HG02981 (cell line): ENCODE measurements at regions not wholly inside any gene's neighbourhood (a gene's known extent, or its start where the extent isn't known, plus 50 kb on each side); places are given as distances from the start of the nearest gene placed in this dataset.

Experiments
- ATAC-seq: cut with Tn5 transposase; IDR thresholded peaks from one replicate; pipeline ENCODE4 v1.9.1; 2021; ENCODE audit warnings: mild to moderate bottlenecking, moderate library complexity; ENCODE audit not compliant: unreplicated experiment

DNA sequence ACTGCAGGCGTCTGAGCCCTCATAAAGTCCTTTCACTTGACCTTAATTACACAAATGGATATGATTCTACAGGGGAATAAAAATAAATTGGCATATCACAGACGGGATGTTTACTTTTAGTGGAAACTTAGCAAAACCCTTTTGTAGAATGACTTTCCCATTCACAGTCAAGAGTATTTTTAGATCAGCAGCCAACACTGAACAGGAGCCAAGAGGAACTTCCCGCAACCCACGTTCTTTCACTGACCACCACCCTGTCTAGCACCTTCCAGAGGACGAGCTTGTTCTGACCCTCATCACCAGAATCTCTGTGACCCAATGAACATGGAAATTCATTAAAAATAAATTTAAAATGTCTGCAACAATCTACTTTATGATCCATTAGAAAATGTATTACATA is 119.0 kb upstream of the SNTG2 start:
- no peak for ATAC-seq

DNA sequence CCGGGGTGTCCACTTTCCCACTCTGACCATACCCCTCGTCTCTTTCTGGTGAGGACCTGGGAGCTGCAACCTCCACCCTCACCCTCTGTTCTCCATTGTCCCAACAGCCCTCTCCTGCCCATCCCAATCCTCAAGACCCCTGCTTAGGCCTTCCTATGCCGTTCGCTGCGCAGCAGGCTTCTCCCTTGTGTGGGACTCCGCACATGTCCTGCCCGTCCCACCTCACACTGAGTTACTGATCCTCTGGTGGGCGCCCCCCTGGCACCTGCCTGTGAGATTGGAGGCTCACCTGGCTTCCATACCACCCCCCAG is 119.5 kb upstream of the SNTG2 start:
- ATAC-seq = no peak

DNA sequence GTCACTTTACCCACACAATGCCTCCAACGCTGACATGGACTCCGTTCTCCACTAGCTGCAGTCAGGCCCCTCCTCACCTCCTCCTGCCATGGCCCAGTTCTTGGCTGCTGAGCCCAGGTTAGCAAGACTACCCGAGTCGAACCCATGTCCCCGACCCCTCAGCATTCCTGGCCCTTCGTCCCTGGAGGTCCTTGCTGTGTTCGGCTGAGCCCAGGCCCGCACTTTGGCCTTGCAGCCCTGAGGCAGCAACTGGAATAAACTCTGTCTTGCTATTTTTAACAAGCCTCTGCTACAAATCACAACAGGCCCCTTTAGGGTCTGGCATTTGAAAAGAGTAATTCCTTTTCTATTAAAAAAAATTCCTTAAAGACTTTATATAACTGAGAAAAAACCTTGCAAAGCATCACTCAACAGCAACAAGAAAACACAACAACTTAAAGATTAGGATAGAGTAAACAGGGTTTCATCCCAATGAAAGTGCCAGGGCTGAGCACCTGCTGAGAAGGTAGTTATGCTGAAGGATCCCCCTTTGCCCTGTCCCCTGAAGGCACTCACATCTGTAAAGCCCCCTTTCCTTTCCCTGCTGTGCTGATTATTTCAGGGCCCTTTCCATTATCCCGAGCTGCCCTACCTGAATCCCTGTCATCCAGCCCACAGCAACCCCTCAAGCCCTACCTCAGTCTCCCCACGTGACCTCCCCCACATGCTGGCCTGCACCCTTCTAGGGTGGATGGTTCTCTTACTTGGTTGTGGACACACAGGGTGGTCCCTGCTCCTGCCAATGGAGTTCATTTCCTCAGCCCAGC is 120.0 kb upstream of the SNTG2 start:
- no peak for ATAC-seq

DNA sequence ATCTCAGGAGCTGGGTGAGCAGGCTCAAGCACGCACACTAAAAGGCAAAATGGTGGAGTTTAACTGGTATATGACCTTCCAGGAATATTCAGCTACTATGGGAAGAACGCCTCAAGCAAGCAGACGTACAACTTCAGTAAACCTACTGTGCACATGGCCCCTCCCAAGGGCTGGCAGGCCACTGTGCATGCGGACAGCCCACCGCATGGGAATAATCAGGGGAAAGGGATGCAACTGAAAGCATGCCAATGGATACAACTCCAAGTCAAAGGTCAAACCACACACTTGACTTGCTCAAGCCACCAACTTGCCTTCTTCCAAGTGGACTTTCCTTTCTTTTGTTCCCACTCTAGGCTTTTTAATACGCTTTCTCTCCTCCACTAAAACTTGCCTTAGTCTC is 121.6 kb upstream of the SNTG2 start:
- no peak for ATAC-seq

DNA sequence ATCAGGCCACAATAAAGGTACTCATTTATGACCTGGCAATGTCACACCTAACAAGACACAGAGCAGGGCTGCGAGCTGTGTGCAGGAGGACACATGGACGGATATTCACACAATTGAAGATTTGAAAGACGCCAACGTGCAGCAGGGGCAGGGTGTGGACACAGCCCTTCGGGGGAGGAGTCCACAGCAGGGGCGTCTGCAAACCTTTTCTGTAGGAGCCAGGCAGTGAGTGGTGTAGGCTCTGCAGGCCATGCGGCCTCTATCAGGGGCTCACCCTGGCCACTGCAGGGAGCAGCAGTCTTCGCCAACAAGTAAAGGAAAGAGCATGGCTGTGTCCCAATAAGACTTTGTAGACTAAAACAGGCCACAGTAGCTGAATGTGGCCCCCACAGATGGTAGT is 125.7 kb upstream of the SNTG2 start:
- no peak for ATAC-seq

DNA sequence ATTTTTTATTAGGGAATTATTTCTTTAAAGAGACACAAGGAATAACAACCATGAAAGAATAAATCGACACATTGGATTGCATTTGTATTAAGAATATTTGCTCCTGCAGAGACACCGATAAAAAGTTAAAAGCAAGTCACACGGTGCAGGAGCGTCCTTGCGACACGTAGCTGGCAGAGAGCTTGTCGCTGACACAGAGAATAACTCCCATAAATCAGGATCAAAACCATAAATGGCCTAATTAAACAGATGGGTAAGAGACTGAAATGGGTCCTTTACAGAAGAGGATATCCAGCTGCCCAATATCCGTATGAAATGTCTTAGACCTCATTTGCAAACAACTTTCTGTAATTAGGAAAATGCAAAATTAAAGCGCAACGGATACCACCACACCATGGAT is 126.1 kb upstream of the SNTG2 start:
- no peak for ATAC-seq

DNA sequence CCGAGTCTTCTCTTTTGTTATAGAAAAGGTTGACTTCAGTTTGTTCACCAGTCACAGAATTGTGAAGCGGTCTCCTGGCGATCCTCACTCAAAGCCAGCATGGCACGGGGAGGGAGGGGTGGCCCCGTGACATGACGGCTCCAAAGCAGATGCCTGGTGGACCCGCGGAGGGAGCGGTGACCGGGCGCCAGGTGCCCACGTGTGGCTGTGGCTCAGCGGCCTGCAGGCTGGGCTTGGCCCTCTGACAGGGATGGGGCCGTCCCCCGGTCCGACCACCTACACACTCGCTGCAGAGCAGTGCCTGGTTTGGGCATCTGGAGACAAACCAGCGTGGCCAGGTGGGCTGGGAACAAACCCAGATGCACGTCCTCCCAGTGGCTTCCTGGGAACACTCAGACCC is 129.1 kb upstream of the SNTG2 start:
- ATAC-seq = no peak

DNA sequence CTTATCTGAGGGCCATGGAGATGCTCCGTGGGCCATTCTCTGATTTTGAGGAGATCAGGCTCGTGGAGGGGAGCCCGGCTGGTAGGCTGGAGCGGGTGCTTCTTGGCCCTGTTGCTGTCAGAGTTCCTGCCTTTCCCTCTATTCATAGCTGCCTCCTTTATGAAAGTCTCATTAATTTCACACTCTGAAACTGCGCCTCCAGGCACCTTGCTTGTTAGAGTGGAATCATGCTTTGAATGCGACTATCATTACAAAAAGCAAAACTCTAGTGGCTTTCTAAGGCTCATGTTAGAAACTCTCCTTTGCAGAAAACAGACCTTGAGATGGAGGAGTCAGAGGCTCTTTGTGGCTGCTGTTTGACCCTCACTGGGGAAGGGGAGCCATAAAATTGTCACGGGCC is 131.0 kb upstream of the SNTG2 start:
- no peak for ATAC-seq

DNA sequence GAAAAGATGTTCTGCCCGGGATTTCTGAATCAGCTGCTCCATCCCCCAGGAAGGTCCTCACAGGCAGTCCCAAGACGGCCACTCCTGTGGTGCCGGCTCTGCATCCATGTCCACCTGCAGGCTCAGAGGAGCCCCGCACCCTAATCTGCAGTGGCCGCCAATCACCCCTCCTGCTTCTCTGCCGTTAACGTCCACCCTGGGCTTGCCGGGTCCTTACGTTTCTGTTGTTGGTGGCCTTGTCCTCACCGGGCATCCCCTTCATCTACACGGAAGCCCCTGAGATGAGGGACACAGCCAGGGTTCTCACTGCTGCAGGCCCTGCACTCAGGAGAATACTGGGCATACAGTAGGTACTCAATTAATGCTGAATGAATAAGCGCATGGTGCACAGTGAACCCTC is 131.5 kb upstream of the SNTG2 start:
- no peak for ATAC-seq

DNA sequence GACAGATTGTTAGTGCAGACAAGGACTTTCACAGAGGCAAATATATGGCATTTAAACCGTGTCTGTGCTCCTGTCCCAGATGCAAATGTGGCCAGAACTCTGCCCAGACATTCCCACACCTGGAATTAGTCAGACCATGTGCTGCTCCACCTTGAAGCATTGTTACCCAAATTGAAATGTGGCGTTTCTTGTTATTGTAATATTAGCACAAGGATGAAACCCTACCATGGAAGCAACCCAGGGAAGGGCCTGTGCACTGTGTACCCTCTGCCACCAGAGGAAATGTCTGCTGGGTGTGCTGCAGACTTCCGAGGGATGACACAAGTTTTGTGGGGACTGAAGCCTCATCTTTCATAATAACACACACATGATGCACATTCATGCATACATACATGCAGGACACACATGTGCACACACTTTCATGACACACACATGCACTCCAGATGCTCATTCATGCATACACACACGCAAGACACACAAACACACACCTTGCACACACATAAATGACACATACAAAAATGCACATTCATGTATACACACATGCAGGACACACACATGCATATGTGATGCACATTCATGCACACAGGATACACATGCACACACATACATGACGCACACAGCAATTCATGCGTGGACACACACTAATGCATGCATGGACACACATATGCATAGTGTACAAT is 133.2 kb upstream of the SNTG2 start:
- no peak for ATAC-seq

DNA sequence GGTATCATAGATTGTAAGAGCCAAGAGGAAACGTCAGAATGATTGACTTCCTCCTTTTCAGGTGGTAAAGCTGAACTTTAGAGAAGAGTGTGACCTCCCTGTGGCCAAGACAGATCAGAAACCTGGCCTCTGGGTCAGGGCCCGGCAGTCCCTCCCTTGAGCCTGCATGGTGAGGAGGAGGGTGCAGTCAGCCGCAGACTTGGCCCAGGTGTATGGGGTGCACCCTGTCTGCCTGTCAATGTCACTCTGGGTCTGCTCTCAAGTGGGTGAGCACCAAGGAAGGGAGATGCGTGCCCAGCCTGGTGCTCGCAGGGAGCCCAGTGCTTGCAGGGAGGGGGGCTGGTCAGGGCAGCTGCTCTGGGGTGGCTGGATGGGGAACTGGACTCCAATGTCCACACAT is 134.4 kb upstream of the SNTG2 start:
- ATAC-seq = no peak

DNA sequence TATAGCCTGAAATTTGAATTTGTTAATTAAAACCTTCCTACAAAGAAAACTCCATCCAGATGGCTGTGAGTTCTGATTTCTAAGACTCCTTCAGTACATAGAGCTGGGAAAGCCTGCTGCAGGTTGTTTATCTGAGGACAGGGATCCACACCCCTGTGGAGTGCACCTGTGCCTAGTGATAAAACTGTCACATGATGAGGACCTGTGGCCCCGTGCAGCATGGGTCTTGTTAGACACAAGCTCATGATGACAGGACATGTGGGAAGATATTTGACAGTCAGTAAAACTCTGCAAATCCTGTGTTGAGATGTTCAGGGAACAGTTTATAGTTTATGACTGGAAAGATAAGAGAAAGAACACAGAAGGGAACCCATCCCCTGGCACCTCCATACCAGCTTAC is 133.2 kb upstream of the TMEM18 start:
- ATAC-seq = no peak

DNA sequence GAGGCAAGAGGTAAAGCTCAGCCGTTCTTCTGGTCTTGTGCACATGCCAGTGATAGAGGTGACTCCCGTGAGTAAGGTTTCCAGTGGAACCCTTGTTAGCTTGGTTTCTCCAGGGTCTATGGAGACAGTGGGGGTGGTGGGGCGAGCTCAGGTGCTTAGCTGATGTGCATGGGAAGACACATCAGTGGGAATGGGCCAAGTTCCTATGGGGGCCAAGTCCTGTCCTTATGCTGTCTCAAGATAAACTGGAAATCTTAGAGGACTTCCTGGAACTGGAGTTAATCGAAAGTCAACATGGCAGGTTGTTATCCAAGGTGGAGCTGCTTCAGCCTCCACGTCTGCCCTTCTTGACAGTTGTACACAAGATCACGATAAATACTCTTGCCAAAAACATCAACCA is 130.1 kb upstream of the TMEM18 start:
- ATAC-seq = no peak

DNA sequence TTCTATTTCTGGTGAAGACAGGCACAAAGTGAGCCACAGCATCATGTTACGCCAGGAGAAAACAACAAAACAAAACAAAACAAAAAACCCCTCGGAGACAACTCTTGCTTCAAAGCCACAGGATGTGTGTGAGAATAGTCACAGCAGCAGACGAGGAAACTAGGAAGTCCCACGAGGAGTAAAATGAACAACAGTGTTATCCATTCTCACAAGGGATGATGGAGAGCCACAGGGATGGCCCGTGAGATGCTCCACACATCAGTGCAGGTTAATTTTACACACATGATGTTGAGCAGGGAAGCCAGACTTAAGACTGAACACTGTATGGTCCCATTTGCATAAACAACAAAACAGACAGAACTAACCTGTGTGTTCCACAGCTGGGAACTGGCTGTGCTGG is 128.5 kb upstream of the TMEM18 start:
- ATAC-seq = no peak

DNA sequence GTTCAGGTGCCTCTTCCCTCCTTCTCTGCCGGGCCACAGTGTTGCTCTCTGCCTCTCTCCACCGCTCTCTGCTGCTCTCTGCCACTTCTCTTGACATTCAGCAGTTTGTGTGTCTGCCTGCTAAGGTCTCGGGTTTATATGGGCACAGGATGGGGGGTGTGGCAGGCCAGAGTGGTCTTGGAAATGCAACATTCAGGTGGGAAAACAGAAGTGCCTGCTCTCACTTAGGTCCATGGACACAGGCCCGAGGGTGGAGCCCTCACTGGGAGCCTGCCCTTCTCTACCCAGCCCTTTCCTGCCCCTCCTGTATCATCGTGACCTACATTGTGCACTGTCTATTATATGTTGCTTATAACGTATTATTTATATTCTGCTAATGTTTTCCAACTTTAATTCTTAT is 120.8 kb upstream of the TMEM18 start:
- ATAC-seq = no peak

DNA sequence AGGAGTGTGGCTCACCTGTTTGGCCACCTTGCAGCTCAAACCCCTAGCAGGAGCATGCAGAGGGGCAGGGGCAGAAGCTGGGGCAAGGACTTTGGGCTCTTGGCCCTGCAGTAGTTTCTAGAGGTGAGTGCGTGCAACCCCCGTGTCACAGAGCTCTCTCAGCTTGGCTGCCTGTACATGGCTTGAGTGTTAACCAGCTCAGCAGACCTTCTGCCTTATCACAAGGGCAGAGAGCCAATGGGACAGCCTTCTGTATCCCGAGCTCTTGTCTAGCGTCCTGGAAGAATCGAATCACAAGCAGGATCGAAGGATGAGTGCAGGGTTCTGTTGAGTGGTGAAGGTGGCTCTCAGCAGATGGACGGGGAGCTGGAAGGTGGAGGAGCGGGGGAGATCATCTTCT is 120.3 kb upstream of the TMEM18 start:
- ATAC-seq = no peak

DNA sequence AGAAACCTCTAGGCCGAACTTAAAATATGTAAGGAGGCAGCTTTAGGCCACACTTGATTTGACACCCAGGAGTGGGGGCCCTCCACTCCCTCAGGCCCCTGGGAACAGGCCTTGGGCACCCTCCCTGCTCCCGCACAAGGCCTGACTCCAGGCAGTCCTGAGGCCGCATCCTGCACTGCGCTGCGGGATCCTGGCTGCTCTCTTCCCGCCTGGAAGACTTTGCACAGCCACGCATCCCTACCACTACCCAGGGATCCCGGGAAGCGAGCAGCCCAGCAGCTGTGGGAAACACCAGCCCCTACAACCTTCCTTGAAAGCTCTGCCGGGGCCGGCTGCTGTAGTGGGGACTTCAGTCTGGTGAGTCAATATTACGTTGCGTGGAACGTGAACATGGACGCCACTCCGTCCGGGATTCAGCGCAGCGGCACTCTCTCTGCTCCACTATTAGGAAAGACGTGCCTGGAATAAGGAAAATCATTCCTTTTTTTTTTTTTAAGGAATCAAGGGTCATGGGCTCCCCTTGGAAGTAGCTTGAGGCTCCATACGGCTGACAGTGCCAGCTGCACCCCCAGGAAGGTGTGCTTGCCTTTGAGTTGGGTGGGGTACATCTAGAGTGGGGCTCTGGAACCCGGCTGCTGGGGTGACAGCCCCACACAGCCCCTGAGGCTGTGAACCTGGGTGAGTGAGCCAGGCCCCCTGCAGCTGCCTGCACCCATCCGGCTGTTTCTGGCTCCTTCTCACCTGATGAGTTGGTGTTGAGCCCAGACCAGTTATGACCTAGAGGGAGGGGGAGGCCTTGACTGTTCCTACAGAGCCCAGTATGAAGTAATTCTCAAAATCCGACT is 119.2 kb upstream of the TMEM18 start:
- no peak for ATAC-seq

DNA sequence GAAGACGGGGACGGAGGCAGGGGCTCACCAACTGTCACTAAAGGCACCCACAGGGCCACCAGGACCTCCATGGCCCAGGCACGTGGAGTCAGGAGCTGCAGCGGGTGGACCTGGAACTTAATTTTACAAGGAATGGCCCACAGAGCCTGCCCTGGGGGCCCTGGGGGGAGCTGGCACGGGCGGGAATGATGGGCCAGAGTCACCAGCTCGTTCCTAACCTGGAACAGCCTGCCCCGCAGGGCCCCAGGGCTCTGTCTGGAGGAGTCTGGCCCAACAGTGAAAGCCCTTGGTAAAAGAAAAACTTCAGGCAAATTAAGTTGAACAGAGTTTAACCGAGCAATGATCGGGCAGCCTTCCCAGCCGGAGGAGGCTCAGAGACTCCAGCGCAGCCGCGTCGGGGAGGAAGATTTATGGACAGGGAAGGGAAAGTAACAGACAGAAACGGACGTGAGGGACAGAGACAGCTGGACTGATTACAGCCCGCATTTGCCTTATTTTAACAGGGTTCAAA is 118.4 kb upstream of the TMEM18 start:
- ATAC-seq = no peak

DNA sequence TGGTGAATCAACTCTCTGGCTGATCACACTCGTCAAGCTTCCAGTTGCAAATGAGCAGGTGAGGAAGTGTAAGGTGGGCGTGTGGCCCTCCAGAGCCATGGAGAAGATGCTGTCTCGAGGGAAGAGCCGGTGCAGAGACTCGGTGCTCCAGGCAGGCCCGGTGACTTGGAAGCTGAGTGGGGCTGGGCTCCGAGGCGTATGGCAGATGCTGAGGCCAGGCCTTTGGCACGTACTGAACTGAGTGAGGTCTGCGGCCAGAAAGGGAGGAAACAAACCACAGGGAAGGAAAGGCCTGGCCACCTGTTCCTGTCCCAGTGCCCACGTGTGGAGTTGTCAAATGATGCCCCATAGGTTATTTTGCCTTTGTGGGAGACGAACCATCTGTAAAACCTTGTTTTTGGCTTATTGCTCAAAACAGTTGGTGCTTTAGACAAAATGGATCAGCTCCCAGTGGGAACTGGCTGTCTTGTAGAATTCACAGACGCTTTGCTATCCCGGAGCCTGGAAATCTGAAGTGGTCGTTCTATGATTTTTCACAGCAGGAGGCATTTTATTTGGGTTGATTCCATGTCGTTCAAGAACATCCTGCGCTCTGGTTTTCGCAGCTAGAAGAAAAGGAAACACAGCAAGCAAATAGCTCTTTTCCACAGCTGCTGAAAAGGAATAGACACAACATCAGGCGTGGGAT is 117.5 kb upstream of the TMEM18 start:
- no peak for ATAC-seq

DNA sequence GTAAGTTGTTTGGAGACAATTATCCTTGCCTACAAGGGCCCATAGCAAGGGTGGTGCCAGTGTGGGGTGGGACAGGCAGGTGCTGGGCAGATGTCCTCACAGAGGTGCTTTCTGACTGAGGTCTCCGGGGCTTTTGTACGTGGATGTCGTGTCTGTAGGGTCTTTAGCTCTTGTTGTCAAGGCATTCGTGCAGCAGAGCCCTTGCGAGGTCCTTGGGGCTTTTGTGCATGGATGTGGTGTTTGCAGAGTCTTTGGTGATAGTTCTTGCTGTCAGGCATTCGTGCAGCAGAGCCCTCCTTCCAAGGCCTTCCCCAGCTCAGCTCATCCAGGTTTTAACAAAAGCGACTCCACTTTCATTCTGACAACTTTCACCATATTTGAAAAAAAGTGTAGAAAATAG is 116.0 kb upstream of the TMEM18 start:
- ATAC-seq = no peak

DNA sequence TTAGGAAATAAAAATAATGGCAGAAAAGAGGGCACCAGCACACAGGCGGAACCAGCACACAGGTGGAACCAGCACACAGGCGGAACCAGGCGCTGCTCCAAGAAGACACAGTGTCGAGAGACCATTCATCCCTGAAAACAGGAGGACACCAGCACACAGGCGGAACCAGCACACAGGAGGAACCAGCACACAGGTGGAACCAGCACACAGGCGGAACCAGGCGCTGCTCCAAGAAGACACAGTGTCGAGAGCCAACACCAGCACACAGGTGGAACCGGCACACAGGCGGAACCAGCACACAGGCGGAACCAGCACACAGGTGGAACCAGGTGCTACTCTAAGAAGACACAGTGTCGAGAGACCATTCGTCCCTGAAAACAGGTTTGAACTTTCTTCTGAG is 115.5 kb upstream of the TMEM18 start:
- no peak for ATAC-seq
